Peyer's patch (tissue), 4 donors: ENCODE measurements at regions not wholly inside any gene's neighbourhood (a gene's known extent, or its start where the extent isn't known, plus 50 kb on each side); places are given as distances from the start of the nearest gene placed in this dataset.

Experiments used
- CTCF ChIP-seq, 6 experiments: fragments of 450-650 bp in 4 of 6; fragments of 200-600 bp in 2 of 6; sonication (generic) in 1 of 6; IDR thresholded peaks; one replicate each; pipeline ENCODE4 v1.5.1; 2017 to 2019; ENCODE audit warnings: antibody characterized with exemption in 6 of 6, mild to moderate bottlenecking in 3 of 6, moderate library complexity in 1 of 6
- POLR2A ChIP-seq, 2 donors: fragments of 450-650 bp; IDR thresholded peaks; one replicate each; pipeline ENCODE4 v1.5.1; 2017; ENCODE audit warnings: antibody characterized with exemption in 2 of 2, mild to moderate bottlenecking in 2 of 2, moderate library complexity in 2 of 2

GRCh38 chr4:13160920-13161319 is 323.2 kb downstream of the RAB28 start:
- no peak for TF ChIP-seq CTCF (IDR thresholded peaks at IDR 0.05)
- TF ChIP-seq POLR2A (IDR thresholded peaks at IDR 0.05) = no peak
